ENCODE measurements at regions not wholly inside any gene's neighbourhood (a gene's known extent, or its start where the extent isn't known, plus 50 kb on each side); places are given as distances from the start of the nearest gene placed in this dataset.

DNA sequence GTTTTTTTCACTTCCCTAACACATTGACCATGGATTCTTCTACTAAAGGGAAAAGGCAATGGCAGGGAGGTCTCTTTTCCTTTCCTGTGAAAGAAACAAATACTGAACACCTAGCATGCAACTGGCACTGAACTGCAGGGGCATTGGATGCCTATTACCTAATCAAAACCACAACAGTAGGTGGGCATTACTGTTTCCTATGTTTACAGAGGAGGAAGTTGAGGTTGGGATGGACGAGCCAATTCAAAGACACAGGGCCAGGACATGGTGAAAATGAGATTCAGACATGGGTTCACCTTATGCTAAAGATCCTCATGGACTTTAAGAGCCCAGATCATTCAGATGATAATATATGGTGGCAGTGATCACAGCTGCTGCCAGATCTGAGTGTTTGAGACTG, 407.0 kb downstream of the MIAT start:
- TF ChIP-seq, protein P1, sequence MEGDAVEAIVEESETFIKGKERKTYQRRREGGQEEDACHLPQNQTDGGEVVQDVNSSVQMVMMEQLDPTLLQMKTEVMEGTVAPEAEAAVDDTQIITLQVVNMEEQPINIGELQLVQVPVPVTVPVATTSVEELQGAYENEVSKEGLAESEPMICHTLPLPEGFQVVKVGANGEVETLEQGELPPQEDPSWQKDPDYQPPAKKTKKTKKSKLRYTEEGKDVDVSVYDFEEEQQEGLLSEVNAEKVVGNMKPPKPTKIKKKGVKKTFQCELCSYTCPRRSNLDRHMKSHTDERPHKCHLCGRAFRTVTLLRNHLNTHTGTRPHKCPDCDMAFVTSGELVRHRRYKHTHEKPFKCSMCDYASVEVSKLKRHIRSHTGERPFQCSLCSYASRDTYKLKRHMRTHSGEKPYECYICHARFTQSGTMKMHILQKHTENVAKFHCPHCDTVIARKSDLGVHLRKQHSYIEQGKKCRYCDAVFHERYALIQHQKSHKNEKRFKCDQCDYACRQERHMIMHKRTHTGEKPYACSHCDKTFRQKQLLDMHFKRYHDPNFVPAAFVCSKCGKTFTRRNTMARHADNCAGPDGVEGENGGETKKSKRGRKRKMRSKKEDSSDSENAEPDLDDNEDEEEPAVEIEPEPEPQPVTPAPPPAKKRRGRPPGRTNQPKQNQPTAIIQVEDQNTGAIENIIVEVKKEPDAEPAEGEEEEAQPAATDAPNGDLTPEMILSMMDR (IDR thresholded peaks at IDR 0.05) = no peak
- TF ChIP-seq POLR2A (IDR thresholded peaks at IDR 0.05) = no peak

Measured in adrenal gland (tissue), 5 donors.